HG03571 (cell line): ENCODE measurements at regions not wholly inside any gene's neighbourhood (a gene's known extent, or its start where the extent isn't known, plus 50 kb on each side); places are given as distances from the start of the nearest gene placed in this dataset.

Experiments
- ATAC-seq: cut with Tn5 transposase; IDR thresholded peaks from one replicate; pipeline ENCODE4 v1.9.1; 2021; ENCODE audit not compliant: unreplicated experiment

- no peak for ATAC-seq
These were observed 742.3 kb downstream of the TNS3 start for GRCh38 chr7:46839651-46840050.

- ATAC-seq = no peak
These were observed 743.4 kb downstream of the TNS3 start for GRCh38 chr7:46838463-46838862.

GRCh38 chr7:46835556-46835955 lies 746.4 kb downstream of the TNS3 start:
- ATAC-seq = no peak

GRCh38 chr7:46834921-46835320 lies 747.0 kb downstream of the TNS3 start:
- ATAC-seq = no peak

GRCh38 chr7:46833197-46833596 lies 748.7 kb downstream of the TNS3 start:
- no peak for ATAC-seq

- ATAC-seq = no peak
These were observed 749.8 kb downstream of the TNS3 start for GRCh38 chr7:46832136-46832535.

- no peak for ATAC-seq
These were observed 762.1 kb downstream of the TNS3 start for GRCh38 chr7:46819819-46820218.

- no peak for ATAC-seq
These were observed 767.2 kb downstream of the TNS3 start for GRCh38 chr7:46814516-46815250.

GRCh38 chr7:46812101-46812675 lies 769.7 kb downstream of the TNS3 start:
- no peak for ATAC-seq

GRCh38 chr7:46811529-46811928 lies 770.4 kb downstream of the TNS3 start:
- no peak for ATAC-seq

- no peak for ATAC-seq
These were observed 770.9 kb downstream of the TNS3 start for GRCh38 chr7:46810986-46811385.

- no peak for ATAC-seq
These were observed 772.0 kb downstream of the TNS3 start for GRCh38 chr7:46809886-46810285.

- ATAC-seq = no peak
These were observed 775.1 kb downstream of the TNS3 start for GRCh38 chr7:46806856-46807255.

- no peak for ATAC-seq
These were observed 779.4 kb downstream of the TNS3 start for GRCh38 chr7:46802479-46802878.

- ATAC-seq = no peak
These were observed 790.7 kb downstream of the TNS3 start for GRCh38 chr7:46791188-46791587.

GRCh38 chr7:46786995-46787394 lies 794.9 kb downstream of the TNS3 start:
- ATAC-seq = no peak

GRCh38 chr7:46786221-46786954 lies 795.5 kb downstream of the TNS3 start:
- no peak for ATAC-seq

GRCh38 chr7:46784732-46785131 lies 797.2 kb downstream of the TNS3 start:
- no peak for ATAC-seq

- no peak for ATAC-seq
These were observed 799.9 kb downstream of the TNS3 start for GRCh38 chr7:46781901-46782439.

GRCh38 chr7:46776790-46777189 lies 805.1 kb downstream of the TNS3 start:
- ATAC-seq = no peak

- ATAC-seq = no peak
These were observed 806.1 kb downstream of the TNS3 start for GRCh38 chr7:46775776-46776175.

- no peak for ATAC-seq
These were observed 806.9 kb downstream of the TNS3 start for GRCh38 chr7:46775020-46775419.
